GM12878 (cell line): ENCODE measurements at regions not wholly inside any gene's neighbourhood (a gene's known extent, or its start where the extent isn't known, plus 50 kb on each side); places are given as distances from the start of the nearest gene placed in this dataset.

Experiments
- ATAC-seq: fragments of 200-7000 bp; cut with Tn5 transposase; 3 replicates; pipeline ENCODE4 v1.9.1; 2020; ENCODE audit warnings: mild to moderate bottlenecking, moderate library complexity
- BruUV-seq: library from RNA; stranded (reverse); fragments of 400-500 nt; replicated peaks from 2 replicates; lab custom pipeline; 2021; lab: Mats Ljungman, UMichigan
- CTCF ChIA-PET: fragments of 300-600 bp; sonication (Branson Sonifier 250); formaldehyde crosslinking; extraction: SDS; loops from one replicate; lab custom pipeline; 2021; ENCODE audit warnings: inconsistent platforms; lab: Yijun Ruan, JAX
- POLR2A ChIA-PET: fragments of 350-600 bp; formaldehyde crosslinking; extraction: SDS; loops from one replicate; lab custom pipeline; 2021; ENCODE audit warnings: inconsistent platforms; lab: Charles Lee
- RAD21 ChIA-PET: fragments of 300-600 bp; sonication (Branson Sonifier 250); formaldehyde crosslinking; loops from one replicate; lab custom pipeline; 2023; ENCODE audit warnings: antibody characterized with exemption; ENCODE audit not compliant: unreplicated experiment; lab: Charles Lee
- SMC1A ChIA-PET: fragments of 300-600 bp; sonication (Branson Sonifier 250); formaldehyde crosslinking; loops from one replicate; lab custom pipeline; 2023; ENCODE audit not compliant: unreplicated experiment, uncharacterized antibody; lab: Charles Lee
- DNase-seq: peaks from one replicate; pipeline ENCODE4 v3.0.0-alpha.2; 2011; ENCODE audit warnings: low read depth, low spot score
- FAIRE-seq: peaks from 3 replicates; lab custom pipeline; 2011; peaks lifted over from hg19 to GRCh38; lab: Jason Lieb, UNC
- H2AFZ ChIP-seq: 2 replicates; pipeline ENCODE4 v1.6.0; 2011; ENCODE audit warnings: low read depth, low read length, control low read depth; ENCODE audit not compliant: control insufficient read depth
- H3K27ac ChIP-seq: 2 replicates; pipeline ENCODE4 v1.5.1; 2011; ENCODE audit warnings: control low read depth; ENCODE audit not compliant: control insufficient read depth, insufficient read depth
- H3K27me3 ChIP-seq, 2 experiments: replicated peaks in 1 of 2; 2 replicates each; pipeline versions ENCODE4 v1.6.0 to v1.6.1; 2011; ENCODE audit warnings: low read length in 1 of 2; ENCODE audit not compliant: control insufficient read depth in 2 of 2, insufficient read depth in 2 of 2
- H3K36me3 ChIP-seq, 2 experiments: 2 replicates each; pipeline ENCODE4 v1.5.1; 2011; ENCODE audit warnings: low read length in 1 of 2; ENCODE audit not compliant: control insufficient read depth in 2 of 2, insufficient read depth in 2 of 2
- H3K4me1 ChIP-seq: 2 replicates; pipeline ENCODE4 v1.6.1; 2011; ENCODE audit warnings: mild to moderate bottlenecking, low read length, moderate library complexity, mixed read lengths; ENCODE audit not compliant: control insufficient read depth, insufficient read depth
- H3K4me2 ChIP-seq: 2 replicates; pipeline ENCODE4 v1.6.0; 2011; ENCODE audit warnings: control low read depth; ENCODE audit not compliant: control insufficient read depth, insufficient read depth
- H3K4me3 ChIP-seq: fragments of 200-600 bp; sonication (generic); 2 replicates; pipeline ENCODE4 v1.5.1; 2016
- H3K79me2 ChIP-seq: 2 replicates; pipeline ENCODE4 v1.6.0; 2011; ENCODE audit warnings: low read length; ENCODE audit not compliant: control insufficient read depth, insufficient read depth
- H3K9ac ChIP-seq: 2 replicates; pipeline ENCODE4 v1.8.0; 2011; ENCODE audit warnings: low read length, control low read depth, mixed read lengths; ENCODE audit not compliant: control insufficient read depth, insufficient read depth
- H3K9me3 ChIP-seq: replicated peaks from 3 replicates; pipeline ENCODE4 v1.5.1; 2011; ENCODE audit warnings: mild to moderate bottlenecking, low read length; ENCODE audit not compliant: control insufficient read depth, insufficient read depth
- H4K20me1 ChIP-seq: 2 replicates; pipeline ENCODE4 v1.6.0; 2011; ENCODE audit not compliant: control insufficient read depth, insufficient read depth
- BCL3 ChIP-seq: IDR thresholded peaks from 2 replicates; pipeline ENCODE4 v1.6.1; 2011; ENCODE audit warnings: borderline replicate concordance, low read depth, mild to moderate bottlenecking, moderate library complexity, low read length; ENCODE audit not compliant: insufficient read depth, poor library complexity, severe bottlenecking
- CEBPB ChIP-seq, 2 experiments: fragments of 150-350 bp in 1 of 2; IDR thresholded peaks; 2 replicates each; pipeline ENCODE4 v1.6.1; 2012 to 2014; ENCODE audit warnings: low read depth in 2 of 2, low read length in 2 of 2, borderline replicate concordance in 1 of 2, inconsistent platforms in 1 of 2
- HDAC6 ChIP-seq: fragments of 200-600 bp; sonication (generic); IDR thresholded peaks from one replicate; pipeline ENCODE4 v1.8.0; 2017; ENCODE audit warnings: antibody characterized with exemption; ENCODE audit not compliant: unreplicated experiment
- HSF1 ChIP-seq: fragments of 150-350 bp; IDR thresholded peaks from 2 replicates; pipeline ENCODE4 v1.6.1; 2014; ENCODE audit warnings: mild to moderate bottlenecking, low read depth, low read length
- IRF4 ChIP-seq: IDR thresholded peaks from 2 replicates; pipeline ENCODE4 v1.6.1; 2011; ENCODE audit warnings: low read depth, low read length
- NR2C2 ChIP-seq: IDR thresholded peaks from 2 replicates; pipeline ENCODE4 v1.6.1; 2011; ENCODE audit warnings: borderline replicate concordance, low read depth; ENCODE audit not compliant: control insufficient read depth, insufficient read length
- NR2F1 ChIP-seq: fragments of 450-650 bp; conservative IDR thresholded peaks from 2 replicates; pipeline ENCODE4 v1.6.1; 2017; ENCODE audit warnings: mild to moderate bottlenecking
- RELB ChIP-seq: fragments of 450-650 bp; IDR thresholded peaks from 2 replicates; pipeline ENCODE4 v1.6.1; 2017; ENCODE audit warnings: low read depth, mild to moderate bottlenecking, moderate library complexity
- RFX5 ChIP-seq: IDR thresholded peaks from 2 replicates; pipeline ENCODE4 v1.6.1; 2011; ENCODE audit warnings: low read depth, low read length, improper control_type of control experiment
- SMARCA5 ChIP-seq: fragments of 450-650 bp; IDR thresholded peaks from 2 replicates; pipeline ENCODE4 v1.6.1; 2017; ENCODE audit warnings: mild to moderate bottlenecking
- TBL1XR1 ChIP-seq: IDR thresholded peaks from 2 replicates; pipeline ENCODE4 v1.6.1; 2012; ENCODE audit warnings: low read depth, low read length, improper control_type of control experiment
- YY1 ChIP-seq: IDR thresholded peaks from 2 replicates; pipeline ENCODE4 v1.6.1; 2011; ENCODE audit warnings: low read depth, mild to moderate bottlenecking, low read length
- ZBED1 ChIP-seq: IDR thresholded peaks from 2 replicates; pipeline ENCODE4 v1.6.1; 2016; ENCODE audit warnings: borderline replicate concordance
- ZNF274 ChIP-seq: IDR thresholded peaks from one replicate; pipeline ENCODE4 v1.8.0; 2011; ENCODE audit not compliant: insufficient read length, insufficient read depth
- WGBS: methylation state at CpG from one replicate; pipeline ENCODE4 v1.1.6; 2016; ENCODE audit warnings: low lambda C conversion rate; ENCODE audit not compliant: insufficient replicate concordance, insufficient coverage; ENCODE audit errors: missing lambda C conversion rate; 5-methylcytosine and 5-hydroxymethylcytosine counted together
- in situ Hi-C: fragments of 300-500 bp; cut with MboI; formaldehyde crosslinking; loops from 9 replicates; pipeline ENCODE4 v1.14.3; 2018; ENCODE audit warnings: mixed read lengths
- intact Hi-C: fragments of 100-400 bp; cut with micrococcal nuclease; formaldehyde crosslinking; loops from one replicate; pipeline ENCODE4 v1.14.2; 2022; ENCODE audit not compliant: unreplicated experiment

DNA sequence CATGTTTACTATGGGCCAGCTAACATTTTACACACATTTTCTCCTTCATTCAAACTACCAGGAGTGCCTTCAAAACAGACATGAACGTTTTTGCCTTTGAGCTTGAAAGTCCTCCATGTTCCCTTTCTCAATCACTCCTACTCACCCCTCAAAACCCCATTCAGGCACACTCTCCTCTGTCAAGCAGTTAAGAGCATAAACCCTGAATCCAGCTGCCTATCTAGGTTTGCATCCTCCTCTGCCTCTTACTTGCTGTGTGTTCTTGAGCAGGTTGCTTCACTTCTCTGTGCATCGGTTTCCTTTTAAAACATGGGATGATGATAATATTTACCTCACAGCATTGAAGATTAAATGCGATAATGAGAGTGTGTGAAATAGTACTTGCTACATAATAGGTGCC is 215.3 kb downstream of the HAPSTR1 start (continued):
- TF ChIP-seq RELB (no peak), HSF1 (no peak), HDAC6 (no peak), SMARCA5 (no peak), ZNF274 (no peak), NR2F1 (no peak), BCL3 (no peak), TBL1XR1 (no peak)

GRCh38 chr16:9307446-9307845 is 216.0 kb downstream of the HAPSTR1 start:
- no peak overlapping the region for H2AFZ ChIP-seq
- no peak overlapping the region for H3K4me2 ChIP-seq
- FAIRE-seq = no peak
- CTCF ChIA-PET = interaction anchor here (1.4 kb wide), 1 partner anchor 9 kb away, joined by 4 read pairs; no protein-coding TSS in a partner anchor
- no peak overlapping the region for H3K27ac ChIP-seq
- RAD21 ChIA-PET = no interaction called here
- in situ Hi-C loops = no loop called here
- no peaks in the 10 kb centered on the region for H3K36me3 ChIP-seq
- POLR2A ChIA-PET = no interaction called here
- 2% methylated on average over 4 of the region's 4 CpGs for WGBS
- no peak for DNase-seq
- H3K9me3 ChIP-seq = no peaks in the 10 kb centered on the region; the same call in 2 of the 3 replicates
- intact Hi-C loops = no loop called here
- H3K4me1 ChIP-seq = no peaks in the 10 kb centered on the region
- ATAC-seq = no peak
- peaks cover 0 to 3% of the 10 kb centered on the region in 2 experiments; a peak in 1 of 4 replicates for H3K27me3 ChIP-seq
- no TSS peak for BruUV-seq
- H3K4me3 ChIP-seq = no peak overlapping the region
- no peaks in the 10 kb centered on the region for H4K20me1 ChIP-seq
- no peaks in the 10 kb centered on the region for H3K79me2 ChIP-seq
- no peak overlapping the region for H3K9ac ChIP-seq
- SMC1A ChIA-PET = no interaction called here
- TF ChIP-seq RFX5 (no peak), NR2C2 (no peak), ZBED1 (no peak), YY1 (no peak), RELB (no peak), CEBPB (IDR thresholded peaks at IDR 0.05; ENCODE audit: borderline replicate concordance in 1 of 2, low read depth in 2 of 2, low read length in 2 of 2) (no peak), IRF4 (no peak)
